HG02885 (cell line): ENCODE measurements at regions not wholly inside any gene's neighbourhood (a gene's known extent, or its start where the extent isn't known, plus 50 kb on each side); places are given as distances from the start of the nearest gene placed in this dataset.

Source experiments
- ATAC-seq: cut with Tn5 transposase; IDR thresholded peaks from one replicate; pipeline ENCODE4 v1.9.1; 2021; ENCODE audit warnings: mild to moderate bottlenecking; ENCODE audit not compliant: unreplicated experiment, poor library complexity

- ATAC-seq: no peak
Observed at GRCh38 chr1:9419369-9420041, 119.8 kb upstream of the SLC25A33 start.

- no peak for ATAC-seq
Observed at GRCh38 chr1:9420835-9421532, 118.3 kb upstream of the SLC25A33 start.

GRCh38 chr1:9421533-9421873 is 117.8 kb upstream of the SLC25A33 start:
- no peak for ATAC-seq

GRCh38 chr1:9422321-9422720 is 116.9 kb upstream of the SLC25A33 start:
- no peak for ATAC-seq

- no peak for ATAC-seq
Observed at GRCh38 chr1:9422911-9423505, 116.3 kb upstream of the SLC25A33 start.

GRCh38 chr1:9424261-9424660 is 115.0 kb upstream of the SLC25A33 start:
- ATAC-seq: no peak

GRCh38 chr1:9425859-9426258 is 113.4 kb upstream of the SLC25A33 start:
- no peak for ATAC-seq

GRCh38 chr1:9426291-9426711 is 113.0 kb upstream of the SLC25A33 start:
- ATAC-seq: peak; percentile 55

GRCh38 chr1:9427388-9427787 is 111.9 kb upstream of the SLC25A33 start:
- ATAC-seq: no peak

- peak; percentile 85 for ATAC-seq
Observed at GRCh38 chr1:9428601-9429341, 110.5 kb upstream of the SLC25A33 start.

- ATAC-seq: no peak
Observed at GRCh38 chr1:9429342-9429711, 109.9 kb upstream of the SLC25A33 start.

- ATAC-seq: no peak
Observed at GRCh38 chr1:9434247-9435152, 104.8 kb upstream of the SLC25A33 start.

GRCh38 chr1:9435153-9435636 is 104.1 kb upstream of the SLC25A33 start:
- ATAC-seq: no peak

GRCh38 chr1:9435854-9436640 is 103.2 kb upstream of the SLC25A33 start:
- no peak for ATAC-seq

GRCh38 chr1:9437961-9438430 is 101.3 kb upstream of the SLC25A33 start:
- ATAC-seq: no peak

GRCh38 chr1:9438431-9439073 is 100.7 kb upstream of the SLC25A33 start:
- no peak for ATAC-seq

- ATAC-seq: no peak
Observed at GRCh38 chr1:9439074-9439761, 100.0 kb upstream of the SLC25A33 start.

GRCh38 chr1:9440261-9440660 is 99.0 kb upstream of the SLC25A33 start:
- ATAC-seq: no peak
